Neuronal stem cell (in vitro differentiated cells): ENCODE measurements at regions not wholly inside any gene's neighbourhood (a gene's known extent, or its start where the extent isn't known, plus 50 kb on each side); places are given as distances from the start of the nearest gene placed in this dataset.
A peak's percentile ranks its signal among the peaks of the same experiment; 100 is the strongest.
"Not testable (repeated sequence)": the region's sequence is repeated elsewhere in the genome, so short reads cannot be mapped to it uniquely, and the experiment has no call there.

Source experiments
- DNase-seq: peaks from one replicate; pipeline ENCODE4 v3.0.0-alpha.2; 2013; ENCODE audit warnings: low spot score
- H2AFZ ChIP-seq: one replicate; pipeline ENCODE4 v1.6.1; 2013; ENCODE audit warnings: mild to moderate bottlenecking, low read length, inconsistent platforms
- H2AK5ac ChIP-seq: 2 replicates; pipeline ENCODE4 v1.6.1; 2013; ENCODE audit warnings: low read depth, mild to moderate bottlenecking, inconsistent platforms, low read length, moderate library complexity, mixed read lengths
- H2BK120ac ChIP-seq: 2 replicates; pipeline ENCODE4 v1.6.1; 2013; ENCODE audit warnings: low read depth, mild to moderate bottlenecking, inconsistent platforms, low read length, moderate library complexity, mixed read lengths
- H2BK12ac ChIP-seq: one replicate; pipeline ENCODE4 v1.6.1; 2013; ENCODE audit warnings: low read length, inconsistent platforms
- H2BK15ac ChIP-seq: 2 replicates; pipeline ENCODE4 v1.6.1; 2013; ENCODE audit warnings: mild to moderate bottlenecking, low read length, inconsistent platforms, mixed read lengths
- H2BK5ac ChIP-seq: one replicate; pipeline ENCODE4 v1.6.1; 2013; ENCODE audit warnings: inconsistent platforms, mild to moderate bottlenecking, low read length, moderate library complexity
- H3K14ac ChIP-seq: one replicate; pipeline ENCODE4 v1.6.1; 2013; ENCODE audit warnings: low read length, inconsistent platforms
- H3K18ac ChIP-seq: 2 replicates; pipeline ENCODE4 v1.6.1; 2013; ENCODE audit warnings: low read length, inconsistent platforms
- H3K23ac ChIP-seq: 2 replicates; pipeline ENCODE4 v1.6.1; 2013; ENCODE audit warnings: low read depth, mild to moderate bottlenecking, mixed read lengths, low read length, inconsistent platforms; ENCODE audit not compliant: poor library complexity
- H3K27ac ChIP-seq: replicated peaks from 3 replicates; pipeline ENCODE4 v1.5.1; 2013; ENCODE audit warnings: low read length, inconsistent platforms
- H3K27me3 ChIP-seq, 3 experiments: 2 replicates each; pipeline ENCODE4 v1.6.1; 2013; ENCODE audit warnings: low read length in 3 of 3, mild to moderate bottlenecking in 2 of 3, inconsistent platforms in 1 of 3, low read depth in 1 of 3, mixed read lengths in 1 of 3, moderate library complexity in 1 of 3; ENCODE audit not compliant: control insufficient read depth in 3 of 3, insufficient read depth in 3 of 3
- H3K36me3 ChIP-seq, 2 donors: replicated peaks in 1 of 2; 2 replicates each; pipeline ENCODE4 v1.6.1; 2013; ENCODE audit warnings: low read length in 2 of 2; ENCODE audit not compliant: control insufficient read depth in 2 of 2, insufficient read depth in 2 of 2
- H3K4ac ChIP-seq: 2 replicates; pipeline ENCODE4 v1.6.1; 2013; ENCODE audit warnings: inconsistent platforms, mild to moderate bottlenecking, low read length, moderate library complexity
- H3K4me1 ChIP-seq, 2 donors: 1 replicate in 1 of 2; 2 replicates in 1 of 2; pipeline ENCODE4 v1.6.1; 2013; ENCODE audit warnings: low read length in 2 of 2, low read depth in 1 of 2; ENCODE audit not compliant: control insufficient read depth in 2 of 2, insufficient read depth in 1 of 2
- H3K4me2 ChIP-seq: one replicate; pipeline ENCODE4 v1.6.1; 2013; ENCODE audit warnings: mild to moderate bottlenecking, low read length, inconsistent platforms; ENCODE audit not compliant: insufficient read depth, poor library complexity, severe bottlenecking
- H3K4me3 ChIP-seq, 2 donors: 2 replicates each; pipeline ENCODE4 v1.5.1; 2013; ENCODE audit warnings: low read length in 2 of 2, mild to moderate bottlenecking in 2 of 2, inconsistent platforms in 1 of 2, moderate library complexity in 1 of 2
- H3K79me1 ChIP-seq: one replicate; pipeline ENCODE4 v1.6.1; 2013; ENCODE audit warnings: low read depth, mild to moderate bottlenecking, inconsistent platforms, low read length, moderate library complexity
- H3K9ac ChIP-seq: one replicate; pipeline ENCODE4 v1.6.1; 2013; ENCODE audit warnings: mild to moderate bottlenecking, low read depth, low read length, inconsistent platforms; ENCODE audit not compliant: poor library complexity
- H3K9me3 ChIP-seq, 2 donors: replicated peaks in 1 of 2; 2 replicates each; pipeline versions ENCODE3 to v1.6.1; 2013; ENCODE audit warnings: low read length in 2 of 2, mild to moderate bottlenecking in 2 of 2, inconsistent platforms in 1 of 2, low read depth in 1 of 2, mixed read lengths in 1 of 2, moderate library complexity in 1 of 2; ENCODE audit not compliant: control insufficient read depth in 2 of 2, insufficient read depth in 1 of 2
- H4K8ac ChIP-seq: one replicate; pipeline ENCODE4 v1.6.1; 2013; ENCODE audit warnings: low read depth, mild to moderate bottlenecking, inconsistent platforms, low read length, moderate library complexity
- H4K91ac ChIP-seq: one replicate; pipeline ENCODE4 v1.6.1; 2013; ENCODE audit warnings: low read length, low read depth, mild to moderate bottlenecking, inconsistent platforms; ENCODE audit not compliant: poor library complexity
- WGBS, 2 donors: extraction: QIAGEN DNeasy Blood & Tissue Kit; methylation state at CpG; one replicate each; pipeline ENCODE4 v1.1.7; 2013; ENCODE audit warnings: missing lambda C conversion rate in 2 of 2, mixed read lengths in 1 of 2; ENCODE audit not compliant: insufficient read length in 2 of 2, insufficient replicate concordance in 1 of 2; ENCODE audit errors: extremely low coverage in 2 of 2; 5-methylcytosine and 5-hydroxymethylcytosine counted together

DNA sequence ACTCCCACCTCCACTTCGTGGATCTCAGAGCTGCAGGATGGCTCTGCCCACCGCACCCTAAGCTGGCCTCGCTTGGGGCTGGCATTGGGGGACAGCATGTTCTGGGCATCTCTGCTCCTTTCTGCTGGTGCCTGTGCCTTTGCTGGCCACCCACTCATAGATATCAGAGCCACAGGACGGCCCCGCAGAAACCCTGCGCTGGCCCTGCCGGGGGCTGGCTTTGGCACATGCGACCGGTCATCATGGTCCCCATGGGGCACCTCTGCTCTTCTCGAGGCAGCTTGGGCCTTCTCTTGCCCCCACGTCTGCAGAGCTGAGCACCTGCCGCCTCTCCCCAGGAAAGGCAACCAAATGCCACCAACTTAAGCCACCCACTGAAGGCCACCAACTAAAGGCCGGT, 895.7 kb upstream of the DEFB115 start:
- H3K79me1 ChIP-seq, H3K4ac ChIP-seq, H3K14ac ChIP-seq, H3K18ac ChIP-seq, H3K23ac ChIP-seq, H2AK5ac ChIP-seq, H3K4me2 ChIP-seq, H3K27me3 ChIP-seq, H2BK12ac ChIP-seq, DNase-seq, H2AFZ ChIP-seq, H3K4me1 ChIP-seq, H2BK15ac ChIP-seq, H2BK5ac ChIP-seq, H4K91ac ChIP-seq, H3K36me3 ChIP-seq, H3K9me3 ChIP-seq, H3K9ac ChIP-seq, H3K4me3 ChIP-seq, H3K27ac ChIP-seq, H2BK120ac ChIP-seq: not testable (repeated sequence)
- H4K8ac ChIP-seq: peak overlapping the region; percentile 52
- WGBS, 2 donors: no CpG with 5 or more reads among the region's 13 CpGs

- H2BK15ac ChIP-seq, H3K79me1 ChIP-seq, H3K23ac ChIP-seq, H3K9ac ChIP-seq, H4K91ac ChIP-seq, H3K27ac ChIP-seq, H2AK5ac ChIP-seq, H3K4ac ChIP-seq, H2AFZ ChIP-seq, H4K8ac ChIP-seq, H2BK12ac ChIP-seq, DNase-seq, H3K36me3 ChIP-seq, H2BK5ac ChIP-seq, H2BK120ac ChIP-seq, H3K4me1 ChIP-seq, H3K27me3 ChIP-seq, H3K14ac ChIP-seq, H3K9me3 ChIP-seq: not testable (repeated sequence)
- Histone ChIP-seq H3K4me3 (peak overlapping the region in 1 of 2 donors; percentile 73), H3K18ac (peak overlapping the region; percentile 44), H3K4me2 (peak overlapping the region; percentile 25)
- WGBS, 2 donors: no CpG with 5 or more reads among the region's 14 CpGs
Observed at GRCh38 chr20:30376430-30376766, 881.1 kb upstream of the DEFB115 start.

- H3K14ac ChIP-seq: no peak overlapping the region
- H3K4me3 ChIP-seq: peak overlapping the region in 1 of 2 donors; percentile 78
- H3K4ac ChIP-seq: peak overlapping the region; percentile 76
- peak overlapping the region; percentile 25 for H3K4me2 ChIP-seq
- no peaks in the 10 kb centered on the region for H3K36me3 ChIP-seq
- H3K27me3 ChIP-seq: no peaks in the 10 kb centered on the region
- H2AK5ac ChIP-seq: no peak overlapping the region
- H3K79me1 ChIP-seq: no peaks in the 10 kb centered on the region
- H4K8ac ChIP-seq: no peak overlapping the region
- H3K4me1 ChIP-seq: no peaks in the 10 kb centered on the region
- H3K18ac ChIP-seq: peak overlapping the region; percentile 44
- no peaks in the 10 kb centered on the region for H3K9me3 ChIP-seq
- WGBS, 2 donors: no CpG with 5 or more reads among the region's 70 CpGs
- H2BK5ac ChIP-seq: no peak overlapping the region
- H4K91ac ChIP-seq: no peak overlapping the region
- H2BK15ac ChIP-seq: no peak overlapping the region
- DNase-seq: peak; percentile 31
- no peak overlapping the region for H3K9ac ChIP-seq
- H2BK12ac ChIP-seq: no peak overlapping the region
- H2AFZ ChIP-seq: peak overlapping the region; percentile 59
- peak overlapping the region; percentile 73 for H3K23ac ChIP-seq
- H2BK120ac ChIP-seq: no peak overlapping the region
- no peak overlapping the region for H3K27ac ChIP-seq
Observed at GRCh38 chr20:30376767-30377658, 880.5 kb upstream of the DEFB115 start.

DNA sequence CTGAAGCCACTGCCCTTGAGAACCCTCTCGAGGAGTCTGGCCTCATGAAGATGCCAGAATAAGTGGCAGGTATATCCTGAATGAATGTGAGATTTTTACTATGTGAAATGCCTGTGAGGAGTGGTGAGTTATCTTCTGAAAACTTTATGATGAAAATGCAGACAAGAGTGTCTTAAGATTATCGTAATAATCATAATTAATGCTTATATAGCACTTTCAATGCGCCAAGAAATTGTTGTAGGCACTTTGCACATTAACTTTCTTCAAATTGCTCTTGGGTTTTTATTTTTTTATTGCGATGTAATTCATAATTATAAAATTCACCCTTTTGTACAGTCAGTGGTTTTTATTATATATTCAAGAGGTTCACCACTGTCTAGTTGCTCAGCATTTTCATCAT, 879.1 kb upstream of the DEFB115 start:
- H3K79me1 ChIP-seq, H3K36me3 ChIP-seq, H2BK120ac ChIP-seq, H3K4ac ChIP-seq, H4K8ac ChIP-seq, H2BK15ac ChIP-seq, H3K4me3 ChIP-seq, H3K23ac ChIP-seq, H3K4me2 ChIP-seq, H3K27ac ChIP-seq, H3K14ac ChIP-seq, H3K9me3 ChIP-seq, DNase-seq, H3K18ac ChIP-seq, H2AK5ac ChIP-seq, H2BK12ac ChIP-seq, H2AFZ ChIP-seq, H4K91ac ChIP-seq, H3K9ac ChIP-seq, H3K4me1 ChIP-seq, H3K27me3 ChIP-seq, H2BK5ac ChIP-seq: not testable (repeated sequence)
- no CpG with 5 or more reads among the region's 4 CpGs for WGBS, 2 donors
